NCI-H1694 (cell line): ENCODE measurements at regions not wholly inside any gene's neighbourhood (a gene's known extent, or its start where the extent isn't known, plus 50 kb on each side); places are given as distances from the start of the nearest gene placed in this dataset.
A peak's percentile ranks its signal among the peaks of the same experiment; 100 is the strongest.

Source experiments
- DNase-seq: peaks from one replicate; lab custom pipeline; 2025; lab: John Stamatoyannopoulos, UW

- DNase-seq: no peak
Observed at GRCh38 chr2:23238011-23238657, 146.8 kb upstream of the KLHL29 start.

GRCh38 chr2:23239374-23239773, 145.6 kb upstream of the KLHL29 start:
- DNase-seq: no peak

- DNase-seq: peak; percentile 14
Observed at GRCh38 chr2:23241121-23241520, 143.9 kb upstream of the KLHL29 start.

GRCh38 chr2:23241611-23242245, 143.3 kb upstream of the KLHL29 start:
- no peak for DNase-seq

- DNase-seq: no peak
Observed at GRCh38 chr2:23243073-23243659, 141.8 kb upstream of the KLHL29 start.

GRCh38 chr2:23244617-23245016, 140.4 kb upstream of the KLHL29 start:
- no peak for DNase-seq

GRCh38 chr2:23246992-23247683, 137.8 kb upstream of the KLHL29 start:
- no peak for DNase-seq

GRCh38 chr2:23248667-23249066, 136.3 kb upstream of the KLHL29 start:
- no peak for DNase-seq

- no peak for DNase-seq
Observed at GRCh38 chr2:23249348-23249747, 135.6 kb upstream of the KLHL29 start.

- no peak for DNase-seq
Observed at GRCh38 chr2:23250371-23250770, 134.6 kb upstream of the KLHL29 start.

GRCh38 chr2:23256643-23257042, 128.3 kb upstream of the KLHL29 start:
- no peak for DNase-seq

GRCh38 chr2:23260621-23261020, 124.4 kb upstream of the KLHL29 start:
- DNase-seq: no peak

GRCh38 chr2:23268467-23269263, 116.3 kb upstream of the KLHL29 start:
- DNase-seq: no peak

- DNase-seq: no peak
Observed at GRCh38 chr2:23269747-23270146, 115.2 kb upstream of the KLHL29 start.

- no peak for DNase-seq
Observed at GRCh38 chr2:23270810-23271209, 114.2 kb upstream of the KLHL29 start.

GRCh38 chr2:23271230-23271629, 113.7 kb upstream of the KLHL29 start:
- DNase-seq: no peak

GRCh38 chr2:23273786-23274185, 111.2 kb upstream of the KLHL29 start:
- DNase-seq: no peak

- DNase-seq: no peak
Observed at GRCh38 chr2:23280401-23280800, 104.6 kb upstream of the KLHL29 start.

GRCh38 chr2:23283653-23284052, 101.3 kb upstream of the KLHL29 start:
- DNase-seq: no peak

- no peak for DNase-seq
Observed at GRCh38 chr2:23285091-23285800, 99.7 kb upstream of the KLHL29 start.

- DNase-seq: no peak
Observed at GRCh38 chr2:23286031-23286757, 98.8 kb upstream of the KLHL29 start.
